Chondrocyte (in vitro differentiated cells): ENCODE measurements at regions not wholly inside any gene's neighbourhood (a gene's known extent, or its start where the extent isn't known, plus 50 kb on each side); places are given as distances from the start of the nearest gene placed in this dataset.
"Not testable (repeated sequence)": the region's sequence is repeated elsewhere in the genome, so short reads cannot be mapped to it uniquely, and the experiment has no call there.

ENCODE experiments used
- DNase-seq: peaks from one replicate; pipeline ENCODE4 v3.0.0; 2021; ENCODE audit warnings: mixed read lengths, low spot score
- H3K27ac Mint-ChIP-seq: one replicate; pipeline ENCODE4 v1.8.0; 2021; ENCODE audit warnings: mild to moderate bottlenecking, moderate library complexity, mixed read lengths; ENCODE audit not compliant: unreplicated experiment
- H3K27me3 Mint-ChIP-seq: 2 replicates; pipeline ENCODE4 v1.8.0; 2021; ENCODE audit warnings: low read depth, mixed read lengths
- H3K36me3 Mint-ChIP-seq: 2 replicates; pipeline ENCODE4 v1.8.0; 2021; ENCODE audit warnings: low read depth, mixed read lengths
- H3K4me1 Mint-ChIP-seq: 2 replicates; pipeline ENCODE4 v1.8.0; 2021; ENCODE audit warnings: low read depth, mild to moderate bottlenecking, mixed read lengths
- H3K4me3 Mint-ChIP-seq: one replicate; pipeline ENCODE4 v1.8.0; 2021; ENCODE audit warnings: mild to moderate bottlenecking, moderate library complexity, mixed read lengths; ENCODE audit not compliant: unreplicated experiment
- H3K9me3 Mint-ChIP-seq: 2 replicates; pipeline ENCODE4 v1.8.0; 2021; ENCODE audit warnings: low read depth, mixed read lengths
- TF ChIP-seq, protein P1 (sequence below): fragments of 200-600 bp; sonication (generic); IDR thresholded peaks from 2 replicates; pipeline ENCODE4 v1.5.0; 2021; ENCODE audit warnings: antibody characterized with exemption, mild to moderate bottlenecking, moderate library complexity

DNA sequence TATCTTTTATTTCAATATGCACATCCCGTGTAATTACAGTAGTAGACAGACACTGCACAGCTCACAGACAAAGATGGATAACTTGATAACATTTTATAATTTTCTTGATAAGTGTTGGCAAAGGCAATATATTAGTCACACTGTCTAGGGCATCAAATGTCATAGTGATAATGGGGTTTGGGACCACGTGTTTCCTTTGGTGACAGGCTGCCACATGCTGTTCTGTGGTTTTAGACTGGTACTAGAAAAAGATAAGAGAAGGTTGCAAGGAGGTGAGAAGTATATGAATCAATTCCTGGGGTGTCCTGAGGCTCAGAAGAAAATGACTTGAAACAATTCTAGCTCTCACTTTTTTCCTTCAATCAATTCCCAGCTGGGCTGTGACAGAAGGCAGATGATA, 258.8 kb upstream of the CHD1 start:
- Mint-ChIP-seq H3K4me3 (no peak overlapping the region), H3K9me3 (no peaks in the 10 kb centered on the region), H3K27ac (no peak overlapping the region), H3K4me1 (peaks cover 3% of the 10 kb centered on the region), H3K27me3 (peaks cover 30% of the 10 kb centered on the region), H3K36me3 (no peaks in the 10 kb centered on the region)
- TF ChIP-seq, protein P1, sequence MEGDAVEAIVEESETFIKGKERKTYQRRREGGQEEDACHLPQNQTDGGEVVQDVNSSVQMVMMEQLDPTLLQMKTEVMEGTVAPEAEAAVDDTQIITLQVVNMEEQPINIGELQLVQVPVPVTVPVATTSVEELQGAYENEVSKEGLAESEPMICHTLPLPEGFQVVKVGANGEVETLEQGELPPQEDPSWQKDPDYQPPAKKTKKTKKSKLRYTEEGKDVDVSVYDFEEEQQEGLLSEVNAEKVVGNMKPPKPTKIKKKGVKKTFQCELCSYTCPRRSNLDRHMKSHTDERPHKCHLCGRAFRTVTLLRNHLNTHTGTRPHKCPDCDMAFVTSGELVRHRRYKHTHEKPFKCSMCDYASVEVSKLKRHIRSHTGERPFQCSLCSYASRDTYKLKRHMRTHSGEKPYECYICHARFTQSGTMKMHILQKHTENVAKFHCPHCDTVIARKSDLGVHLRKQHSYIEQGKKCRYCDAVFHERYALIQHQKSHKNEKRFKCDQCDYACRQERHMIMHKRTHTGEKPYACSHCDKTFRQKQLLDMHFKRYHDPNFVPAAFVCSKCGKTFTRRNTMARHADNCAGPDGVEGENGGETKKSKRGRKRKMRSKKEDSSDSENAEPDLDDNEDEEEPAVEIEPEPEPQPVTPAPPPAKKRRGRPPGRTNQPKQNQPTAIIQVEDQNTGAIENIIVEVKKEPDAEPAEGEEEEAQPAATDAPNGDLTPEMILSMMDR = no peak
- DNase-seq = no peak

- no peak for DNase-seq
- H3K36me3 Mint-ChIP-seq = no peaks in the 10 kb centered on the region
- no peaks in the 10 kb centered on the region for H3K4me1 Mint-ChIP-seq
Measured at GRCh38 chr5:99179206-99179605, 250.4 kb upstream of the CHD1 start.

GRCh38 chr5:99177796-99178195, 249.0 kb upstream of the CHD1 start:
- no peak for DNase-seq
- peaks cover 18% of the 10 kb centered on the region for H3K27me3 Mint-ChIP-seq
- H3K27ac Mint-ChIP-seq = no peak overlapping the region
- TF ChIP-seq, protein P1 = no peak
- H3K36me3 Mint-ChIP-seq = no peaks in the 10 kb centered on the region
- no peak overlapping the region for H3K4me3 Mint-ChIP-seq
- no peaks in the 10 kb centered on the region for H3K4me1 Mint-ChIP-seq
- no peaks in the 10 kb centered on the region for H3K9me3 Mint-ChIP-seq

More at GRCh38 chr5:99179206-99179605, 250.4 kb upstream of the CHD1 start:
- TF ChIP-seq, protein P1 = no peak
- Mint-ChIP-seq H3K4me3 (no peak overlapping the region), H3K27me3 (peaks cover 25% of the 10 kb centered on the region), H3K9me3 (no peaks in the 10 kb centered on the region), H3K27ac (no peak overlapping the region)

GRCh38 chr5:99176186-99176585, 247.4 kb upstream of the CHD1 start:
- no peak for DNase-seq
- H3K9me3 Mint-ChIP-seq = no peaks in the 10 kb centered on the region

GRCh38 chr5:99169309-99169708, 240.5 kb upstream of the CHD1 start:
- no peak overlapping the region for H3K27ac Mint-ChIP-seq
- TF ChIP-seq, protein P1 = peak; percentile 74
- no peaks in the 10 kb centered on the region for H3K4me1 Mint-ChIP-seq
- no peaks in the 10 kb centered on the region for H3K9me3 Mint-ChIP-seq
- no peaks in the 10 kb centered on the region for H3K36me3 Mint-ChIP-seq
- no peak overlapping the region for H3K4me3 Mint-ChIP-seq
- H3K27me3 Mint-ChIP-seq = peaks cover 17% of the 10 kb centered on the region
- no peak for DNase-seq

More at GRCh38 chr5:99176186-99176585, 247.4 kb upstream of the CHD1 start:
- Mint-ChIP-seq H3K4me3 (no peak overlapping the region), H3K27ac (no peak overlapping the region), H3K27me3 (peaks cover 21% of the 10 kb centered on the region), H3K4me1 (no peaks in the 10 kb centered on the region), H3K36me3 (no peaks in the 10 kb centered on the region)
- TF ChIP-seq, protein P1 = no peak

GRCh38 chr5:99161538-99161937, 232.7 kb upstream of the CHD1 start:
- H3K9me3 Mint-ChIP-seq = not testable (repeated sequence)

More at GRCh38 chr5:99161538-99161937, 232.7 kb upstream of the CHD1 start:
- not testable (repeated sequence) for H3K4me3 Mint-ChIP-seq, H3K27ac Mint-ChIP-seq, H3K4me1 Mint-ChIP-seq, DNase-seq, H3K36me3 Mint-ChIP-seq
- peaks cover 19% of the 10 kb centered on the region for H3K27me3 Mint-ChIP-seq
